ENCODE measurements at regions not wholly inside any gene's neighbourhood (a gene's known extent, or its start where the extent isn't known, plus 50 kb on each side); places are given as distances from the start of the nearest gene placed in this dataset.
"Not testable (repeated sequence)": the region's sequence is repeated elsewhere in the genome, so short reads cannot be mapped to it uniquely, and the experiment has no call there.

DNA sequence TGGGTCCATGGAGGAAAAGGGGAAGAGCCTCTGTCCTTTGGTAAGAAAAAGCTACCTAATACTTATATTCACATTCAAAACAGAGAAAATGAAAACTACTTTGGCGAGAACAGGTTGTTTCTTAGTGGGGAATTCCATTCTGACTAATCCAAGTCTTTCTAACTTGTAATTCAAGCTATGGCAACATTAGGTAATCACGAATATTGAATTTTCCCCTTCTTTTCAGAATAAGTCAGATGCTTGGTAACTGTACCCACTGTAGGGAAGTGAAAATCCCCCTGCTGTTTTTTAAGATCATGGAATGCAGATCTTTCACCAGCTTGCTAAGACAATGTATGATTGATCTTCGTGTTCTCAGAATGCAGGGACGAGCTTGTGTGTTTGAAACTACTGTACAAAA, 384.4 kb downstream of the TCERG1L start:
- no peak for DNase-seq

- no peak for DNase-seq
Observed at GRCh38 chr10:130928306-130928705, 383.2 kb downstream of the TCERG1L start.

- no peak for DNase-seq
Observed at GRCh38 chr10:130929422-130930325, 381.8 kb downstream of the TCERG1L start.

DNA sequence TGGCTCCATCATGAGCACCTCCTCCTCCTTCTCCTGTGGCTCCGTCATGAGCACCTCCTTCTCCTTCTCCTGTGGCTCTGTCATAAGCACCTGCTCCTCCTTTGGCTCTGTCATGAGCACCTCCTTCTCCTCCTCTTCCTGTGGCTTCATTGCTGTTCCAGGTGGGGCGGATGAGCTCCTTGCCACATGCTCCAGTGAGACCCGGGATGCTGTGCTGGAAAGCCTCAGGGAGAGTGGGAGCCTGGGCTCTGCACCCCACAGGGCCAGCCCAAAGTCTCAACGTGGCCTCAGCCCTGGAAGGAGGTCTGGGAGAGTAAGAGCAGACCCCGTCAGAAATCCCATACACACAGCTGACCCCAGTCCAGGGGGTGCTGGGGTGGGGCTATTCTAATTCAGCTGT, 380.7 kb downstream of the TCERG1L start:
- DNase-seq, result no peak

DNA sequence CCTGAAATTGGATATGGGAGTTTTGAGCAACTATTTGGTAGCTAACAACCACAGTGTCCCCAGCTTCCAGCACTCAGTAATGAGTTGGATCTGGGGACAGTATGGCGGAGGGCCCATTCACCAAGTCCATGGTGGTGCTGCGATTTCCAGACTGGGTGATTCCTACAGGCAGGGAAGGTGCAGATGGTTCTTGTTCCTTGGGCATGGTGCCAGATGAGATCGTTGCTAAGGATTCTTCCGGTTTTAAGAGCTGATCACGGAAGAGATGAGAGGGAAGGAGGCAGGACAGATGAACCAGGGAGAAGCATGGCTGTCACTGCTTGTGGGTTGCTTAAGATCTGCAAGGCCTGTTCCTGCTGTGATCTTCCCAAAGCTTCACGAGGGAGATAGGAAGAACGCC, 380.3 kb downstream of the TCERG1L start:
- no peak for DNase-seq

GRCh38 chr10:130932326-130933007, 379.1 kb downstream of the TCERG1L start:
- DNase-seq, result no peak

DNA sequence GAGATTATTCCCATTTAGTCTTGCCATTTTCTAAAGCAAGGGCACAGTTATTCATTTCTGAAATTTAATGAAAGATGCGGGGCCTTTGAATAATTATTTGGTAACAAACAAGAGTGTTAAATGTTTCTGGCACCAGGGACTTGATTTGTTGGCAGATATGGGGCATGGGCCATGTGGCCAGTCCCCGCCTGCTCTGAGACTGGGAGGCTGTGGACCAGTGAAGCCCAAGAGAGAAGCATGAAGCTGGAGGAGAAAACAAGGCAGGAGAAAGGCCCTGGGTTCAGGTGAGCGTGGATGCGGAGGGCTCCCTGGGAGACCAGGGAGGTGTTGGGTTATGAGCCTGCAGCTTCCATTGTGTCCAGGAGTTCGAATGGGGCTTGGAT, 378.5 kb downstream of the TCERG1L start:
- DNase-seq, result no peak

GRCh38 chr10:130934293-130935127, 377.0 kb downstream of the TCERG1L start:
- no peak for DNase-seq

DNA sequence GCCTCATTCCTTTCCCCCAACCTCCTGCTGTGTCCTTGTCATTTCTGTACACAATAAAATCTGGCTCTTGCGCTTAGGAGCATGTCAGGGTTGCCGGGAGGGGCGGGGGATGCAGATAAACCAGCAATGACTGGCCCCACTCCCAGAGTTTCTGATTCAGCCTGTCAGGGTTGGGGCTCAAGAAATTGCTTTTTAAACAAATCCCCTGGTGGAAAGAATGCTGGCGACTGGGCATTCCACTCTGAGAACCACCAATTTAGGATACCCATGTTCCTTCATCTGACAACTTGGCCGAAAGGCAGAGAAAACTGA, 376.4 kb downstream of the TCERG1L start:
- no peak for DNase-seq

DNA sequence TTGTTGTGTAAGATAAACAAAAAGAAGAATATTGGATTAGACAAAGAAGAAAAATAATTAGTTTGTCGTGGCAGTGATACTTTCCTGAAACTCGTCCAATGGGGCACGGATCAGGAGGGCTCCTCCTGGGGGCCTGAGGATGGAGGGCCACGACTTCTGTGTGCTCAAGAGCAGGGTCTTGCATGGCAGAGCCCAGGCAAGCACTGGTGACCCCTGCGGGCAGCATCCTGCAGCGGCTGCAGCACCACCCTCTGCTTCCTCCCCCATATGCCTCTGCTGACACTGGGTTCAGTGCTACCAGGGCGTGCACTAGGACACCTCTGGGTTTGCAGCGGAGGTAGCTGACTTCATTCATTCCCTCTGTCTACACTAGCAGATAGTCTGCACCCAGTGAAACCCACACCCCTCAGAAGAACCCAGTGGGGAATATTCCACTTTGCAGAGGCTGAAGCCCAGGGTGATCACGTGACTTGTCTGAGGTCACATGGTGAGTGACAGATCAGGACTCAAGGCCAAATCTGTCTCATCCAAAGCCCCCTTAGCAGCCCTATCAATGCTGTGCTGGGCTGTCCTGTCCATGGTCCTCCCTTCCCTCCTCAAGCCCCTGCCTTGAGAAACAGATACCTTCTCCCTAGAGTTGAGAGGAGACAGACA, 375.5 kb downstream of the TCERG1L start:
- no peak for DNase-seq

DNA sequence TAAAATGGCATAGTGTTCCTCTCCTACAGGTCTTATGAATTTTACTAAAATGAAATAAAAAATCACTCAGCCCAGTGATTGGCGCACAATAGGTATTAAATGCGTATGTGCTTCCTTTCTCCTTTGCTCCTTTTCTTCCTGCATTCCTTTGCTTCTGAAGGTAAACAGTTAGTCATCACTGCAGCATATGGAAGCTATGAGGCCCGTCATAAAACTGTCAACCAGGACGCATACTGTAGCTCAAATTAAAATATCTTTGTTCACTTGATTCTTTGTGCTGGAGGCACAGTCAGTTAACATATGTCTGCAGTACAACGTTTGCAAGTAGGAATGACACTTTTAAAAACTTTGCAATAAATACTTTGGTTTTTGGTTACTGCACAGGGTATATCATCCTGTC, 374.7 kb downstream of the TCERG1L start:
- DNase-seq, result no peak

DNA sequence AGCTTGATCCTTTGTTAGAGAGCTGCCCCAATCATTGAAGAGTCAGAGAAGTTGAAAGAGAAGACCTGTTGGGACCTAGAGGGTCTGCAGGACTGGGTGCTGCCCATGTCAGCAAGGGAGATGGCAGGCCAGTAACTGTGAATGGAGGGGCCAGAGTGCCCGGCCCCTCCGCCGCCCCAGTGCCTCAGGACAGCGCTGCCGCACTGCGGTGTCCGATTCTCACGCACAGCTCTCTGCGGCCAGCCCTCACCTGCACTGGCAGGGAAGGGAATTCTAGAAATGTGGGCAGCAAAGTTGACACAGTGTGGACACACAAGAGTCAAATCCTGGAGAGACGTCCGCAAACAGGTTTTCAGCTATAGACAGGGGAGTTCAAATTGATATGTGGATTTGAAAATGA, 373.5 kb downstream of the TCERG1L start:
- DNase-seq, result no peak

- not testable (repeated sequence) for DNase-seq
Observed at GRCh38 chr10:130938891-130939290, 372.6 kb downstream of the TCERG1L start.

GRCh38 chr10:130941886-130942285, 369.6 kb downstream of the TCERG1L start:
- DNase-seq, result no peak

- no peak for DNase-seq
Observed at GRCh38 chr10:130952086-130952485, 359.4 kb downstream of the TCERG1L start.

DNA sequence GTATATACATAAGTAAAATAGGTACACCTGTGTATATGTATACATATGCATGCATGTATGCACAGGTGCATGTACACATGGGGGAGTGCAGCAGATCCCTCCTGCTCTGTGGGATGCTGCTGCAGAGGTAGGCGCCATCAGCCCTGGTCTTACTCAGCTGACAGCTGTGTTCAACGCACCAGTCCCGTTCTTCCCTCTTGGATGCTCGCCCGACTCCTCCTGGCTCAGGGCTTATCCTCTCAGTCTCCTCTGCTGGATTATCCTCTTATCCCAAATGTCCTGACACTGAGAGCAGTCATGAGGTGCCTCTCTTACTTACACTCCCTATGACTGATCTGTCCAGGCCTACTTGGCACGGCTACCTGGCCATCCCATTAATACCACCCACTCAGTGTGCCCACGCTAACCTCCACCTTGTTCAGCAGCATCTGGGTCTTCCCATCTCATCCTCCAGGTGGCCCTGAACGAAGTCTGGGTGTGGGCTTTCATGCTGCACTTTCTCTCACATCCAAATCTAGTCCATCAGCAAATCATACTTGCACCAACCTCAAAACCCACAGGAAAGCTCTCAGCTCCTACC, 357.1 kb downstream of the TCERG1L start:
- DNase-seq, result no peak

DNA sequence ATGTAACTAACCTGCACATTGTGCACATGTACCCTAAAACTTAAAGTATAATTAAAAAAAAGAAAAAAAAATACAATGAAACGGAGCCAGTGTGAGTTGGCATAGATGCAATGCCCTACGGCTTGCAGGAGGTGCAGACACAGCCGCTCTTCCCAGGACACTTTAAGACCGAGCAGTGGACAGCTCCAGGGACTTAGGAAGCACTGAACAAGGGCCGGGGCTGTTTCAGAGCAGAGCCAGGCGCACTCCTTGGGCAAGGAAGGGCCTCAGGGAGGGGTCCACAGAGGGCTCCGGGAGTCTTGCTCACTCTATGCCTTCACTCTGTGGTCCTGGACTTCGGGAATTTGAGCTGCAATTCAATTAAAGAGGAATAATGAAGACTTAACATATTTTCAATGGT, 355.3 kb downstream of the TCERG1L start:
- DNase-seq, result no peak

- DNase-seq, result no peak
Observed at GRCh38 chr10:130957423-130957822, 354.1 kb downstream of the TCERG1L start.

- no peak for DNase-seq
Observed at GRCh38 chr10:130958003-130958402, 353.5 kb downstream of the TCERG1L start.

- DNase-seq, result no peak
Observed at GRCh38 chr10:130958981-130959751, 352.4 kb downstream of the TCERG1L start.

- no peak for DNase-seq
Observed at GRCh38 chr10:130959752-130960195, 351.7 kb downstream of the TCERG1L start.

GRCh38 chr10:130960531-130960930, 351.0 kb downstream of the TCERG1L start:
- DNase-seq, result no peak
